ENCODE measurements at regions not wholly inside any gene's neighbourhood (a gene's known extent, or its start where the extent isn't known, plus 50 kb on each side); places are given as distances from the start of the nearest gene placed in this dataset.

DNA sequence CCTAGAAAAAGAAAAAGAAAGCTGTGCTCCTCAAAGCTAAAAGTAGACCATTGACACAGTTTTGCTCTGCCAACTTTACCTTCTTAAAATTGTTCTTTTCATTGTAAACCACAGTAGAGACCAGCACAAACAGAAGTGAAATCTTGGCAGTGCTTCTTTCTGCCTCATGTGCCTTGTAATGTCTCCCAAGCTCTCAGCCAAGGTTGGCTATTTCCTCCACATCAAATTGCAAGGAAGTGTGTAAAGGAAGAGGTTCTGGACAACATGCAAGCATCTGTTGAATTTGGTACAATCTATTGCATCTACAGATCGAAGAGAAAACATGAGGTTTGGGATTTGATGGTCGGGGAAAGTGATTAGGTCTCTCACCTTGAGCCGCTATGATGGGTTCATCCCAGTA is 83.3 kb upstream of the PNPT1 start:
- in situ Hi-C loops (cut with MboI) (no loop called here), intact Hi-C loops (cut with micrococcal nuclease) (no loop called here)
- TF ChIP-seq POLR2G (IDR thresholded peaks at IDR 0.05; ENCODE audit: low read depth, low read length) (no peak), FOXP1 (CRISPR knock-in tag; IDR thresholded peaks at IDR 0.05) (no peak), IFI16 (CRISPR knock-in tag; IDR thresholded peaks at IDR 0.05) (no peak), ZBTB2 (IDR thresholded peaks at IDR 0.05) (no peak), ZNF217 (CRISPR knock-in tag; IDR thresholded peaks at IDR 0.05) (no peak), ZNF324 (CRISPR knock-in tag; IDR thresholded peaks at IDR 0.05) (no peak), ZNF584 (CRISPR knock-in tag; IDR thresholded peaks at IDR 0.05; ENCODE audit: low read depth) (no peak), MTA3 (IDR thresholded peaks at IDR 0.05; ENCODE audit: borderline replicate concordance) (no peak), ZKSCAN8 (CRISPR knock-in tag; IDR thresholded peaks at IDR 0.05) (no peak), ZNF124 (CRISPR knock-in tag; IDR thresholded peaks at IDR 0.05) (no peak), CTCFL (IDR thresholded peaks at IDR 0.05; ENCODE audit: borderline replicate concordance, insufficient read depth, low read depth, low read length, poor library complexity, severe bottlenecking) (no peak)
- TF ChIP-seq, protein P1, sequence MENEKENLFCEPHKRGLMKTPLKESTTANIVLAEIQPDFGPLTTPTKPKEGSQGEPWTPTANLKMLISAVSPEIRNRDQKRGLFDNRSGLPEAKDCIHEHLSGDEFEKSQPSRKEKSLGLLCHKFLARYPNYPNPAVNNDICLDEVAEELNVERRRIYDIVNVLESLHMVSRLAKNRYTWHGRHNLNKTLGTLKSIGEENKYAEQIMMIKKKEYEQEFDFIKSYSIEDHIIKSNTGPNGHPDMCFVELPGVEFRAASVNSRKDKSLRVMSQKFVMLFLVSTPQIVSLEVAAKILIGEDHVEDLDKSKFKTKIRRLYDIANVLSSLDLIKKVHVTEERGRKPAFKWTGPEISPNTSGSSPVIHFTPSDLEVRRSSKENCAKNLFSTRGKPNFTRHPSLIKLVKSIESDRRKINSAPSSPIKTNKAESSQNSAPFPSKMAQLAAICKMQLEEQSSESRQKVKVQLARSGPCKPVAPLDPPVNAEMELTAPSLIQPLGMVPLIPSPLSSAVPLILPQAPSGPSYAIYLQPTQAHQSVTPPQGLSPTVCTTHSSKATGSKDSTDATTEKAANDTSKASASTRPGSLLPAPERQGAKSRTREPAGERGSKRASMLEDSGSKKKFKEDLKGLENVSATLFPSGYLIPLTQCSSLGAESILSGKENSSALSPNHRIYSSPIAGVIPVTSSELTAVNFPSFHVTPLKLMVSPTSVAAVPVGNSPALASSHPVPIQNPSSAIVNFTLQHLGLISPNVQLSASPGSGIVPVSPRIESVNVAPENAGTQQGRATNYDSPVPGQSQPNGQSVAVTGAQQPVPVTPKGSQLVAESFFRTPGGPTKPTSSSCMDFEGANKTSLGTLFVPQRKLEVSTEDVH (IDR thresholded peaks at IDR 0.05; ENCODE audit: low read depth, partially characterized antibody), result no peak
- WGBS (ENCODE audit: insufficient coverage, low coverage, missing lambda C conversion rate), result 0% methylated on average over 3 of the region's 3 CpGs
- H3K9ac ChIP-seq (ENCODE audit: insufficient read depth in 1 of 2, low read depth in 2 of 2, low read length in 2 of 2), result no peak overlapping the region
- H3K27me3 ChIP-seq (ENCODE audit: control insufficient read depth in 2 of 2, insufficient read depth in 2 of 2, low read length in 2 of 2), result peaks cover 0 to 3% of the 10 kb centered on the region in 2 experiments; a peak in 1 of 5 replicates
- no peaks in the 10 kb centered on the region for H3K4me1 ChIP-seq (replicated peaks in 1 of 2; ENCODE audit: control insufficient read depth in 2 of 2, insufficient read depth in 2 of 2, low read length in 2 of 2)
- H3K79me2 ChIP-seq (ENCODE audit: control insufficient read depth, insufficient read depth, low read length), result no peaks in the 10 kb centered on the region
- H3K4me3 ChIP-seq, result no peak overlapping the region
- H3K4me2 ChIP-seq (ENCODE audit: insufficient read depth, low read length), result no peak overlapping the region
- H4K20me1 ChIP-seq (replicated peaks; ENCODE audit: control insufficient read depth, insufficient read depth, low read length), result no peaks in the 10 kb centered on the region
- H3K27ac ChIP-seq (ENCODE audit: extremely low read depth, low read depth, low read length), result no peak overlapping the region
- no peaks in the 10 kb centered on the region for H3K9me1 ChIP-seq (ENCODE audit: control insufficient read depth, insufficient read depth, low read length)
- POLR2A ChIA-PET, result no interaction called here
- DNase-seq (ENCODE audit: extremely low read depth in 1 of 4, low spot score in 3 of 4) (no peak), FAIRE-seq (no peak), ATAC-seq (no peak)
- no peaks in the 10 kb centered on the region for H3K9me3 ChIP-seq (replicated peaks; ENCODE audit: control insufficient read depth, insufficient read depth, low read depth, low read length)
- no peak overlapping the region for H2AFZ ChIP-seq (ENCODE audit: low read depth, low read length)
- CTCF ChIA-PET (ENCODE audit: low intra/inter-chr PET ratio), result no interaction called here
- no peaks in the 10 kb centered on the region for H3K36me3 ChIP-seq (ENCODE audit: control insufficient read depth, insufficient read depth, low read length)
- BruUV-seq (replicated peaks), result no TSS peak
